ENCODE measurements at regions not wholly inside any gene's neighbourhood (a gene's known extent, or its start where the extent isn't known, plus 50 kb on each side); places are given as distances from the start of the nearest gene placed in this dataset.
"Not testable (repeated sequence)": the region's sequence is repeated elsewhere in the genome, so short reads cannot be mapped to it uniquely, and the experiment has no call there.

DNA sequence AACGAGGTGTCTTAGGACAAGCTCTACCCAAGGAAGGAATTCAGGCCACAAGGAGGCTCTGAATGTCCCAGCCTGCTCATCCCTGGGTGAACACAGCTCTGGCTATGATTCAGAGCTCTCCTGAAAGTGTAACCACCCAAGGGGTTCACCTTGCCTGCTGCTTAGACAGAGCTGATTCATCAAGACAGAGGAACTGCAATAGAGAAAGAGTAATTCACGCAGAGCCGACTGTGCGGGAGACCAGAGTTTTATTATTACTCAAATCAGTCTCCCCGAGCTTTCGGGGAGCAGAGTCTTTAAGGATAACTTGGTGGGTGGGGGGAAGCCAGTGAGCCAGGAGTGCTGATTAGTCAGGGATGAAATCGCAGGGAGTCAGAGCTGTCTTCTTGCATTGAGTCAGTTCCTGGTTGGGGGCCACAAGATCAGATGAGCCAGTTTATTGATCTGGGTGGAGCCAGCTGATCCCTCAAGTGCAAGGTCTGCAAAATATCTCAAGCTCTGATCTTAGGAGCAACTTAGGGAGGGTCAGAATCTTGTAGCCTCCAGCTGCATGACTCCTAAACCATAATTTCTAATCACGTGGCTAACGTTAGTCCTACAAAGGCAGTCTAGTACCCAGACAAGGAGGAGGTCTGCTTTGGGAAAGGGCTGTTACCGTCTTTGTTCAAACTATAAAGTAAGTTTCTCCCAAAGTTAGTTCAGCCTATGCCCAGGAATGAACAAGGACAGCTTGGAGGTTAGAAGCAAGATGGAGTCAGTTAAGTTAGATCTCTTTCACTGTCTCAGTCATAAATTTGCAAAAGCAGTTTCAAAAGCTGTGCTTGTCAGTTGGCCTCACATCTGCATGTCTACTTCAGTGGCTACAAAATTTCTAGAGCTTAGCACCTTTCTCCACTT, 123.4 kb upstream of the DAPK1 start:
- 19 to 59% (median 34%) methylated on average over 10 of the region's 10 CpGs for WGBS, 3 donors
- not testable (repeated sequence) for H3K9me3 ChIP-seq (ENCODE audit: control insufficient read depth in 2 of 2, insufficient read depth in 1 of 2, low read depth in 1 of 2, low read length in 1 of 2); H3K4me3 ChIP-seq (ENCODE audit: low read depth in 1 of 3, low read length in 3 of 3); H3K27ac ChIP-seq (ENCODE audit: low read depth in 1 of 3, low read length in 2 of 3); H3K27me3 ChIP-seq (ENCODE audit: control insufficient read depth in 3 of 3, insufficient read depth in 3 of 3, low read length in 3 of 3); H3K36me3 ChIP-seq (ENCODE audit: control insufficient read depth in 3 of 3, insufficient read depth in 2 of 3, low read depth in 1 of 3, low read length in 3 of 3); FAIRE-seq
- peaks cover 0 to 16% (median 2%) of the 10 kb centered on the region in 3 donors for H3K4me1 ChIP-seq (ENCODE audit: control insufficient read depth in 3 of 3, insufficient read depth in 2 of 3, low read depth in 1 of 3, low read length in 2 of 3)
- peak; percentile 46 to 62 for DNase-seq

DNA sequence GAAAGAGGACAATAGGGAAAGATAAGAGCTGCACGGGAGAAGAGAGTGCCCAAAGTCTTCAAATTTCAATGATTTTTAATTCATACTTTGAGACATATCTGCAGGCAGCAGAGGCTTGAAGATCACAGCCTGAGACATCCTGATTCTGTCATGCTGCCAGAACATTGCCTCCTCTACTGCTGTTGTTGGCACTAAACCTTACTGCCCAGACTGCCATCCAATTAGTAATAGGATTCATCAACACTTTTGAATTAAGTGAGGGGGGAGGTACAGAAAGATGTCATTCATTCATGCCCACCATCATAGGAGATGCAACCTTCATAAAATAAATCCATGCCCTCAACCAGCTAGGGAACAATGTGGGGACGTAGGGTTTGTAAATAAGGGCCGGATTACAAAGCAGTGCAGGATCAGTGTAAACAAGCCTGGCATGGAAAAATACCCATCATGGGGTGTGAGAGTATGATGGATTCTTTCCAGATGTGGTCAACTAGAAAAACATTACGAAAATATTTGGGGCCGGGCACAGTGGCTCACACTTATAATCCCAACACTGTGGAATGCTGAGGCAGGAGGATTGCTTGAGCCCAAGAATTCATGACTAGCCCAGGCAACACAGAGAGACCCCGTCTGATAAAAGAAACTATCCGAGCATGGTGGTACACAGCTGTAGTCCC, 122.1 kb upstream of the DAPK1 start:
- H3K4me3 ChIP-seq (ENCODE audit: low read depth in 1 of 3, low read length in 3 of 3), result no peak overlapping the region
- no peaks in the 10 kb centered on the region for H3K36me3 ChIP-seq (ENCODE audit: control insufficient read depth in 3 of 3, insufficient read depth in 2 of 3, low read depth in 1 of 3, low read length in 3 of 3)
- H3K9me3 ChIP-seq (ENCODE audit: control insufficient read depth in 2 of 2, insufficient read depth in 1 of 2, low read depth in 1 of 2, low read length in 1 of 2), result no peaks in the 10 kb centered on the region
- WGBS, 3 donors, result 72 to 91% (median 75%) methylated on average over 6 to 7 of the region's 7 CpGs
- FAIRE-seq (no peak), DNase-seq (no peak)
- H3K4me1 ChIP-seq (ENCODE audit: control insufficient read depth in 3 of 3, insufficient read depth in 2 of 3, low read depth in 1 of 3, low read length in 2 of 3), result peaks cover 0 to 16% (median 2%) of the 10 kb centered on the region in 3 donors
- no peak overlapping the region for H3K27ac ChIP-seq (ENCODE audit: low read depth in 1 of 3, low read length in 2 of 3)
- peaks cover 0 to 5% (median 0%) of the 10 kb centered on the region in 3 donors for H3K27me3 ChIP-seq (ENCODE audit: control insufficient read depth in 3 of 3, insufficient read depth in 3 of 3, low read length in 3 of 3)

DNA sequence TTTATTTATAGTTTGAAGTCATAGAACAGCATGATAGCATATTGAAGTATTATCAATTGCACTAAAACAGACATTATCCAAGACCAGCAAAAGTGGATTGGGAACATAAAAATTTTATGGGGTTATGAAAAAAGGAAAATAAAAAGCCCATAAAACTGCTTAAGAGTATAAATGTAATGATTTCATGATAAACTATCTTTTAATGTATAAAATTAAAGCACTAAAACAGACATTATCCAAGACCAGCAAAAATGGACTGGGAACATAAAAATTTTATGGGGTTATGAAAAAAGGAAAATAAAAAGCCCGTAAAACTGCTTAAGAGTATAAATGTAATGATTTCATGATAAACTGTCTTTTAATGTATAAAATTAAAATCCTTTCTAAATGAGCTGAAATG, 119.0 kb upstream of the DAPK1 start:
- 95 to 100% (median 100%) methylated on average over 1 of the region's 1 CpG for WGBS, 3 donors
- no peaks in the 10 kb centered on the region for H3K9me3 ChIP-seq (ENCODE audit: control insufficient read depth in 2 of 2, insufficient read depth in 1 of 2, low read depth in 1 of 2, low read length in 1 of 2)
- no peaks in the 10 kb centered on the region for H3K27me3 ChIP-seq (ENCODE audit: control insufficient read depth in 3 of 3, insufficient read depth in 3 of 3, low read length in 3 of 3)
- H3K36me3 ChIP-seq (ENCODE audit: control insufficient read depth in 3 of 3, insufficient read depth in 2 of 3, low read depth in 1 of 3, low read length in 3 of 3), result no peaks in the 10 kb centered on the region
- no peak overlapping the region for H3K27ac ChIP-seq (ENCODE audit: low read depth in 1 of 3, low read length in 2 of 3)
- H3K4me3 ChIP-seq (ENCODE audit: low read depth in 1 of 3, low read length in 3 of 3), result no peak overlapping the region
- H3K4me1 ChIP-seq (ENCODE audit: control insufficient read depth in 3 of 3, insufficient read depth in 2 of 3, low read depth in 1 of 3, low read length in 2 of 3), result peaks cover 0 to 12% (median 0%) of the 10 kb centered on the region in 3 donors
- no peak for FAIRE-seq
- DNase-seq, result no peak

DNA sequence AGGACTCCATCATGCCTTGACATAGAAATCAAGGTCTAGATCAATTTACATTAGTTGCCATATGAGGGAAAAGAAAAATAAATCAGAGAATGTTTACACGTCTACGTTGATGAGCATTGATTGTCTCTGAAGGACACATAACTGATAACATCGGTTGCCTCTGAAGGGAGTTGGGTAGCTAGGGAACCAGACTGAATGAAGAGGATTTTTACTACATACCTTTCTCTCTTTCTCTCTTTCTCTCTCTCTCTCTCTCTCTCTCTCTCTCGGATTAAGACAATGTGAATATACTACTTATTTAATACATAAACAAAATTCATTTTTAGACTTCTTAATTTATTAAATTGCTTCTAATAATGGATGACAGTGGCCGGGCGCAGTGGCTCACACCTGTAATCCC, 118.4 kb upstream of the DAPK1 start:
- Histone ChIP-seq H3K36me3 (ENCODE audit: control insufficient read depth in 3 of 3, insufficient read depth in 2 of 3, low read depth in 1 of 3, low read length in 3 of 3) (no peaks in the 10 kb centered on the region), H3K4me3 (ENCODE audit: low read depth in 1 of 3, low read length in 3 of 3) (no peak overlapping the region), H3K27ac (ENCODE audit: low read depth in 1 of 3, low read length in 2 of 3) (no peak overlapping the region), H3K4me1 (ENCODE audit: control insufficient read depth in 3 of 3, insufficient read depth in 2 of 3, low read depth in 1 of 3, low read length in 2 of 3) (peaks cover 0 to 10% (median 0%) of the 10 kb centered on the region in 3 donors), H3K27me3 (ENCODE audit: control insufficient read depth in 3 of 3, insufficient read depth in 3 of 3, low read length in 3 of 3) (no peaks in the 10 kb centered on the region), H3K9me3 (ENCODE audit: control insufficient read depth in 2 of 2, insufficient read depth in 1 of 2, low read depth in 1 of 2, low read length in 1 of 2) (no peaks in the 10 kb centered on the region)
- FAIRE-seq, result no peak
- no peak for DNase-seq
- 70 to 85% (median 77%) methylated on average over 6 of the region's 6 CpGs for WGBS, 3 donors

DNA sequence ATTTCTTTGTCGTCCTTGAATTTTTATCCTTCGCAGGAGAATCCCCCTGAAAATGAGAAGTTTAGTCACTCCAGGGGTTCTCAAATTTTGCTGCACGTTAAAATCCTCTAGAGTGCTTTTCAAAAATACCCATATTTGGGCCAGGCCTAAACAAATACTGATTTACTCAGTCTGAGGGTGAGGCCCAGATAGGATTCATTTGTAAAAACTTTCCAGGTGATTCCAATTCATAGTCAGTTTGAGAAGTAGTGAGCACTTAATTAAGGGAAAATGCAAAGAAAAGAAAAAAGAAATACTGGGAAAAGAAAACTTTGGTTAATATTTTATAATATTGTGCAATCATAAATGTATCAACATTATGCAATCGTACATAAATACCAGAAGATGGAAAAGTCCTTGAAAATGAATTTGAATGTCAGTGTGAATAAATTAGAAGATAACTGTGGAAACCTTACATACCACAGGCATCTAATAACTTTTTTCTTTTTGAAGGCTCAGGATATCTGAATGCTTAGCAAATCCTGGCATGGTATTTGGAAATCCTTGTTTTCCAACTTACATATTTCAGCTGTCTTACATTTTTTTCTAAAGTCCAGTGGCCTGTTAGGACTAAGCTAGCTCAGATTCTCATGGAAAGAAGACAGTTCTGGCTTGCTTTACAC, 116.5 kb upstream of the DAPK1 start:
- no peak overlapping the region for H3K4me3 ChIP-seq (ENCODE audit: low read depth in 1 of 3, low read length in 3 of 3)
- H3K27ac ChIP-seq (ENCODE audit: low read depth in 1 of 3, low read length in 2 of 3), result no peak overlapping the region
- no peaks in the 10 kb centered on the region for H3K36me3 ChIP-seq (ENCODE audit: control insufficient read depth in 3 of 3, insufficient read depth in 2 of 3, low read depth in 1 of 3, low read length in 3 of 3)
- H3K4me1 ChIP-seq (ENCODE audit: control insufficient read depth in 3 of 3, insufficient read depth in 2 of 3, low read depth in 1 of 3, low read length in 2 of 3), result peaks cover 0 to 3% (median 0%) of the 10 kb centered on the region in 3 donors
- no peak for FAIRE-seq
- DNase-seq, result no peak
- WGBS, 3 donors, result 81 to 86% (median 82%) methylated on average over 4 of the region's 4 CpGs
- no peaks in the 10 kb centered on the region for H3K9me3 ChIP-seq (ENCODE audit: control insufficient read depth in 2 of 2, insufficient read depth in 1 of 2, low read depth in 1 of 2, low read length in 1 of 2)
- H3K27me3 ChIP-seq (ENCODE audit: control insufficient read depth in 3 of 3, insufficient read depth in 3 of 3, low read length in 3 of 3), result no peaks in the 10 kb centered on the region

DNA sequence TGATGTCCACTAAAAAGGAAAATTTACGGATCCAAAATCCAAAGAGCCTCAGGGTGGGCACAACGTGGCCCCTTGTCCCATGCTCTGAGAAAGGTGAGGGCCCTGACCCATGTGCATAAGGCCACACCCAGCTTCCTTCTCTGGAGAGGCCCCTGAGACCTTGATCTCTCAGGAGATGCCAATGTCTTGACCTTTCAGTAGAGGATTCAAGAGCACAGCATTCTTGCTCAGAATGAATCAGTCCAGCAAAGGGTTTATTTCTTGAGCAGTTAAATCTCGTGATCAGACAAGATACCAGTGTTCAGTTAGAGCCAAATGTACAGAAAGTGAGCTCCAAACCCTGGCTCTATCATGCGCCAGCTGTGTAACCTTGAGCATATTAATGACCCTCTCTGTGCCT, 115.9 kb upstream of the DAPK1 start:
- H3K4me3 ChIP-seq (ENCODE audit: low read depth in 1 of 3, low read length in 3 of 3), result no peak overlapping the region
- FAIRE-seq (no peak), DNase-seq (no peak)
- no peaks in the 10 kb centered on the region for H3K36me3 ChIP-seq (ENCODE audit: control insufficient read depth in 3 of 3, insufficient read depth in 2 of 3, low read depth in 1 of 3, low read length in 3 of 3)
- no peaks in the 10 kb centered on the region for H3K27me3 ChIP-seq (ENCODE audit: control insufficient read depth in 3 of 3, insufficient read depth in 3 of 3, low read length in 3 of 3)
- no peaks in the 10 kb centered on the region for H3K9me3 ChIP-seq (ENCODE audit: control insufficient read depth in 2 of 2, insufficient read depth in 1 of 2, low read depth in 1 of 2, low read length in 1 of 2)
- H3K27ac ChIP-seq (ENCODE audit: low read depth in 1 of 3, low read length in 2 of 3), result no peak overlapping the region
- 67 to 74% (median 68%) methylated on average over 4 of the region's 4 CpGs for WGBS, 3 donors
- peaks cover 0 to 3% (median 0%) of the 10 kb centered on the region in 3 donors for H3K4me1 ChIP-seq (ENCODE audit: control insufficient read depth in 3 of 3, insufficient read depth in 2 of 3, low read depth in 1 of 3, low read length in 2 of 3)

DNA sequence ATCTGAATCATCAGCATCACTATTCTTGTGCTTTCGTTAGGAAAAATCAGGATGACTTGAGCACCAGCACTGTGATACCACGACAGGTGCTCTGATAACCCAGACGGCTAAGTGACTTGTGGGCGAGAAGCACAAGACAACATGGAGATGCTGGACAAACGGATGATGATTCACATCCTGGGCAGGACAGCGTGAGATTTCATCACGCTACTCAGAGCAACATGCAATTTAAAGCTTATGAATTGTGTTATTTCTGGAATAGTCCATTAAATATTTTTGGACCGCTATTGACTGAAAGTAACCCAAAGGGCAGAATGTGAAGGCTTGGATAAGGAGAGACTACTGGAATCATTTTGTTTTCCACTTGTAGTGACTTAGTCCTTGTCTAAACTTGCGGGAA, 114.8 kb upstream of the DAPK1 start:
- no peak for FAIRE-seq
- 82 to 90% (median 83%) methylated on average over 9 of the region's 9 CpGs for WGBS, 3 donors
- Histone ChIP-seq H3K4me1 (ENCODE audit: control insufficient read depth in 3 of 3, insufficient read depth in 2 of 3, low read depth in 1 of 3, low read length in 2 of 3) (peaks cover 0 to 3% (median 0%) of the 10 kb centered on the region in 3 donors), H3K27ac (ENCODE audit: low read depth in 1 of 3, low read length in 2 of 3) (no peak overlapping the region), H3K9me3 (ENCODE audit: control insufficient read depth in 2 of 2, insufficient read depth in 1 of 2, low read depth in 1 of 2, low read length in 1 of 2) (no peaks in the 10 kb centered on the region), H3K27me3 (ENCODE audit: control insufficient read depth in 3 of 3, insufficient read depth in 3 of 3, low read length in 3 of 3) (no peaks in the 10 kb centered on the region), H3K36me3 (ENCODE audit: control insufficient read depth in 3 of 3, insufficient read depth in 2 of 3, low read depth in 1 of 3, low read length in 3 of 3) (no peaks in the 10 kb centered on the region), H3K4me3 (ENCODE audit: low read depth in 1 of 3, low read length in 3 of 3) (no peak overlapping the region)
- DNase-seq, result no peak

DNA sequence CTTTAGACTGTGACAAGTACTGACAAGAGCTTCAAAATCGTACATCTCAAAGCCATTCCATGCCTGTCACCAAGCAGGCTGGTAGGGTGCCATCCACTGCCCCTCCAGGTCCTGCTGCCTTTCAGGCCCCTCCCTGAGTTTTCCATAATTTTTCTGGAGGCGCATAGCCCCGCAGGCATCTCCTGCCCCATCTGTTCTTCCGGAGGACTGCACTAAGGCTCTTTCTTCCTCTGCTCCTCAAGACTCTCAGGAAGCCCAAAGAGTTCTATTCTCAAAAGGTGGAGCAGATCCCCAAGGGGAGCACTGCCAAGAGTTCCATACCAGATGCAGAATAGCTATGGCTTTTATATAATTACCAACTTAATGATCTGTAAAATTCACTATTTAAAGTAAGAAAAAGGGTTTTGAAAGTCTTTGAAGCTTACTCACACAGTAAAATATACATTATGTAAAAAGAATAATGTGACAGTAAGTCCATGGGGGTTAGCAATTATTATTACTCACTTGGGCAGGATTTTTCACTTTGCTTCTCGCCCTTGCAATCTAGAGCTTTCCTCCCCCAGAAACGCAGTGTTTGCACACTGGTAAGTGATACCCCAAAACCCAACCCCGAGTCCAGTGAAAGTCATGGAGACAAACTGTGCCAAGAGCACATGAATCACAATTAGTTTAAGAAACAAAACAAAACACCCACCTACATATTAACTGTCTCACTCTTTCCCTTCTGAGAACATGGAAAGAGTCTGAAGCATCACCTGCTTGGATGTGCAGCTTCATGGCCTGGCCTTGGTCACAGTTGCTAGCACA, 114.1 kb upstream of the DAPK1 start:
- FAIRE-seq (no peak), DNase-seq (no peak)
- Histone ChIP-seq H3K4me3 (ENCODE audit: low read depth in 1 of 3, low read length in 3 of 3) (no peak overlapping the region), H3K9me3 (ENCODE audit: control insufficient read depth in 2 of 2, insufficient read depth in 1 of 2, low read depth in 1 of 2, low read length in 1 of 2) (no peaks in the 10 kb centered on the region), H3K27me3 (ENCODE audit: control insufficient read depth in 3 of 3, insufficient read depth in 3 of 3, low read length in 3 of 3) (no peaks in the 10 kb centered on the region), H3K36me3 (ENCODE audit: control insufficient read depth in 3 of 3, insufficient read depth in 2 of 3, low read depth in 1 of 3, low read length in 3 of 3) (no peaks in the 10 kb centered on the region), H3K27ac (ENCODE audit: low read depth in 1 of 3, low read length in 2 of 3) (no peak overlapping the region), H3K4me1 (ENCODE audit: control insufficient read depth in 3 of 3, insufficient read depth in 2 of 3, low read depth in 1 of 3, low read length in 2 of 3) (peaks cover 0 to 3% (median 0%) of the 10 kb centered on the region in 3 donors)
- WGBS, 3 donors, result 90 to 92% (median 90%) methylated on average over 7 of the region's 7 CpGs

Data from small intestine (tissue), 7 donors.